ENCODE measurements at regions not wholly inside any gene's neighbourhood (a gene's known extent, or its start where the extent isn't known, plus 50 kb on each side); places are given as distances from the start of the nearest gene placed in this dataset.
"Not testable (repeated sequence)": the region's sequence is repeated elsewhere in the genome, so short reads cannot be mapped to it uniquely, and the experiment has no call there.

DNA sequence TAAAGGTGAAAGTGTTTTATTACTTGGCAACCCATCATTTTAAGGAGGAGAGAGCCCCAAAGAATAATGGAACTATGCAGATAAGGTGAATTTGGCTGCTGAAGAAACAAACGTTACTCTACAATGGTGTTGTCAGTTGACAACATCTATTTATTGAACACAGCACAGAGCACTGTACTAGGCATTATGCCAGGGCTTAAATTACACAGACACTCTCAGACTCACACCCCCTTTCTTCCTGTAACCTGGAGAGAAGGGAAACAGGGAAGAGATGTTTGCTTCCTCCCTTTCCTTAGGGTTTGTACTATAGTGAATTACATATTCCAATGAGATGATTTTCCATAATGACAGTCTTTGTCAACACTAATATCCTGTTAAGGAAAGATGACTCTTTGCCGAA, 94.0 kb upstream of the ATP5MC3 start:
- peak; percentile 79 for ATAC-seq
- TF ChIP-seq ISL1 (CRISPR knock-in tag; IDR thresholded peaks at IDR 0.05) (peak; percentile 56), RARB (CRISPR knock-in tag; IDR thresholded peaks at IDR 0.05) (no peak)

- no peak for ATAC-seq
- TF ChIP-seq TOX (CRISPR knock-in tag; IDR thresholded peaks at IDR 0.05; ENCODE audit: borderline replicate concordance), result no peak
- TF ChIP-seq OSR1 (CRISPR knock-in tag; IDR thresholded peaks at IDR 0.05), result no peak
- no peak for TF ChIP-seq ZNF70 (CRISPR knock-in tag; IDR thresholded peaks at IDR 0.05)
- no peak for TF ChIP-seq CSRNP3 (CRISPR knock-in tag; IDR thresholded peaks at IDR 0.05)
- no peak for TF ChIP-seq GLIS3 (CRISPR knock-in tag; IDR thresholded peaks at IDR 0.05)
- no peak for TF ChIP-seq ZNF565 (CRISPR knock-in tag; conservative IDR thresholded peaks at IDR 0.05; ENCODE audit: low read depth)
- no peak for TF ChIP-seq ZNF8 (CRISPR knock-in tag; IDR thresholded peaks at IDR 0.05)
- TF ChIP-seq POU6F1 (CRISPR knock-in tag; IDR thresholded peaks at IDR 0.05; ENCODE audit: borderline replicate concordance, low read depth), result no peak
- TF ChIP-seq, protein P1, sequence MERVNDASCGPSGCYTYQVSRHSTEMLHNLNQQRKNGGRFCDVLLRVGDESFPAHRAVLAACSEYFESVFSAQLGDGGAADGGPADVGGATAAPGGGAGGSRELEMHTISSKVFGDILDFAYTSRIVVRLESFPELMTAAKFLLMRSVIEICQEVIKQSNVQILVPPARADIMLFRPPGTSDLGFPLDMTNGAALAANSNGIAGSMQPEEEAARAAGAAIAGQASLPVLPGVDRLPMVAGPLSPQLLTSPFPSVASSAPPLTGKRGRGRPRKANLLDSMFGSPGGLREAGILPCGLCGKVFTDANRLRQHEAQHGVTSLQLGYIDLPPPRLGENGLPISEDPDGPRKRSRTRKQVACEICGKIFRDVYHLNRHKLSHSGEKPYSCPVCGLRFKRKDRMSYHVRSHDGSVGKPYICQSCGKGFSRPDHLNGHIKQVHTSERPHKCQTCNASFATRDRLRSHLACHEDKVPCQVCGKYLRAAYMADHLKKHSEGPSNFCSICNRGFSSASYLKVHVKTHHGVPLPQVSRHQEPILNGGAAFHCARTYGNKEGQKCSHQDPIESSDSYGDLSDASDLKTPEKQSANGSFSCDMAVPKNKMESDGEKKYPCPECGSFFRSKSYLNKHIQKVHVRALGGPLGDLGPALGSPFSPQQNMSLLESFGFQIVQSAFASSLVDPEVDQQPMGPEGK (CRISPR knock-in tag; IDR thresholded peaks at IDR 0.05; ENCODE audit: borderline replicate concordance), result no peak
These were observed 77.7 kb upstream of the ATP5MC3 start for GRCh38 chr2:175259164-175259563.

GRCh38 chr2:175256806-175257585, 75.5 kb upstream of the ATP5MC3 start:
- TF ChIP-seq SNAI2 (CRISPR knock-in tag; IDR thresholded peaks at IDR 0.05), result no peak
- TF ChIP-seq ZNF70 (CRISPR knock-in tag; IDR thresholded peaks at IDR 0.05), result no peak
- TF ChIP-seq CSRNP3 (CRISPR knock-in tag; IDR thresholded peaks at IDR 0.05), result no peak
- no peak for TF ChIP-seq ZFP3 (CRISPR knock-in tag; IDR thresholded peaks at IDR 0.05)
- no peak for TF ChIP-seq PPARA (CRISPR knock-in tag; IDR thresholded peaks at IDR 0.05; ENCODE audit: borderline replicate concordance)
- TF ChIP-seq CSDC2 (CRISPR knock-in tag; IDR thresholded peaks at IDR 0.05), result no peak
- TF ChIP-seq, protein P1 (CRISPR knock-in tag; IDR thresholded peaks at IDR 0.05; ENCODE audit: borderline replicate concordance), result no peak

GRCh38 chr2:175256391-175256790, 74.9 kb upstream of the ATP5MC3 start:
- not testable (repeated sequence) for ATAC-seq

More at GRCh38 chr2:175256806-175257585, 75.5 kb upstream of the ATP5MC3 start:
- ATAC-seq, result no peak

- no peak for ATAC-seq
- TF ChIP-seq ZNF565 (CRISPR knock-in tag; conservative IDR thresholded peaks at IDR 0.05; ENCODE audit: low read depth) (no peak), GLIS3 (CRISPR knock-in tag; IDR thresholded peaks at IDR 0.05) (no peak), ZFP3 (CRISPR knock-in tag; IDR thresholded peaks at IDR 0.05) (no peak), BACH2 (CRISPR knock-in tag; IDR thresholded peaks at IDR 0.05; ENCODE audit: borderline replicate concordance) (no peak), ESRRG (CRISPR knock-in tag; IDR thresholded peaks at IDR 0.05) (no peak), CSRNP3 (CRISPR knock-in tag; IDR thresholded peaks at IDR 0.05) (no peak), CREB5 (CRISPR knock-in tag; IDR thresholded peaks at IDR 0.05; ENCODE audit: low read depth) (no peak), TSHZ2 (CRISPR knock-in tag; IDR thresholded peaks at IDR 0.05) (no peak)
These were observed 72.4 kb upstream of the ATP5MC3 start for GRCh38 chr2:175253871-175254270.
